CD1c-positive myeloid dendritic cell (primary cell): ENCODE measurements at regions not wholly inside any gene's neighbourhood (a gene's known extent, or its start where the extent isn't known, plus 50 kb on each side); places are given as distances from the start of the nearest gene placed in this dataset.

Source experiments
- DNase-seq: peaks from one replicate; pipeline ENCODE4 v3.0.0-alpha.2; 2016; ENCODE audit errors: extremely low spot score

DNA sequence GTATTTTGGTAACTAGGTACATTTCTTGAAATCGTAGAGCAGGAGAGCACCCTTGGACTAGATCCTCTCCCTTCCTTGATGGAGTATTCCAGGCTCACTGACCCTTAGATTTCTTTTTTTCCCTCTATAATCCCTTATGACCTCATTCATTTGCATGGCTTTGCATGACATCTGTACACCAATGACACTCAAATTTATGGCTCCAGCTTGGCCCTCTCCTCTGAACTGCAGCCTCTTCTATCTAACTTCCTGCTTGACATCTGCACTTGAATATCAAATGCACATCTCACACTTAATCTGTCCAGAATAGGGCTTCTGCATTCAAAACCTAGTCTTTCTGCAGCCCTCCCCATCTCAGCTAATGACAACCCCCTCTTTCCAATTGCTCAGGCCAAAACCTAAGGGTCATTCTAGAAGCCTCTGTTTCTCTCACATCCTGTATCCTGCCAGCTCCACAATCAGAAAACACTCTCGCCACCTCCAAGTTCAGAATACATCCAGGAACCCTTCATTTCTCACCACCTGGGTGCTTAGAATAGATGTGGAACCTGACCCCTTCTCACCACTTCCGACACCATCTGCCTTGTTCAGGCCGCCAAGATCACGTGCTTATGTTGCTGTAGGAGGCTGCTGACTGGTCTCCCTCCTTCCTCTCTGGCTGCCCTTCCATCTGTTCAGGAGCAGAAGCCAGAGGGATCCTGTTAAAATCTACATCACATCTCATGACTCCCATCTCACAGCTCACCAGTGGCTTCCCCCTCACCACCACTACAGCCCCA lies 138.9 kb upstream of the MTNR1B start:
- no peak for DNase-seq

GRCh38 chr11:92834296-92835020 lies 135.0 kb upstream of the MTNR1B start:
- no peak for DNase-seq

DNA sequence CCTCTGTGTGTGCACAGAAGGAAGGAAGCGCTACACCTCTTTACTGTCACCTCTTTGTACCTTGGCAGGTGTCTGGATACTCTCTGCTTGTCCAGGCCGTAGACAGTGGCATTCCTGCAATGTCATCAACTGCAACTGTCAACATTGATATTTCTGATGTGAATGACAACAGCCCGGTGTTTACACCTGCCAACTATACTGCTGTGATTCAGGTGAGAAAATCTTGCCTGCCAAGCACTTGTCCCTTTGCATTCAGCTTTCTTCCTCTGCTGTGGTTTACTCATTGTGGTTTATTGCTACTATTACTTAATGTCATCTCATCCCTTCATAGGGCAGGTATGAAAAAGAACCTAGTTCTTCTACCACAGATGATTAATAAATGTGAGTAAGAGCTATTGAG lies 131.9 kb upstream of the MTNR1B start:
- DNase-seq = no peak

DNA sequence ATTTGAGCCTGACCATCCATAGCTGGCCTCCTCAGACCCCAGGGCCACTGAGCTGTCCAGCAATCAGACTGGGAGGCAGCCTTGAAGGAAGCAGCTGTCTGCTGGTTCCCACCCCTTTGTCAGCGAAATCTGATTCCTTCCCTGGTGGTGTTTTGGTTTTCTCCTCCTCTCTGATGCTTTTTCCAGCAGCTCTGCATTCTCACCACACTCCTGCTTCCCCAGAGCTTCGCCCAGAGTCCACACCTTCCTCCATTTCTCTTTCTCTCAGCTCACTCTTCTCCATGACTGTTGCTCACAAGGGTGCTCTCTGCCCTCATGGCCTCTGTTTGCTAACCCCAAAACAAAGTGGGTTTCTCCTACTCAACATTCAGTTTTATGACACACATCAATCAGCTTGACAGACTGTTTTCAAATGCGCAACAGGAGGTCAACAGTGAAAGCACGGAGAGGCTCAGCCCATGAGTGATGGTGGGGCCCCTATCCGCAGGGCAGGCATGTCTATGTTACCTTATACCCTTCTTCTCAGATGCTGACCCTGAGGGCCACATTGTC lies 130.6 kb upstream of the MTNR1B start:
- DNase-seq = no peak

DNA sequence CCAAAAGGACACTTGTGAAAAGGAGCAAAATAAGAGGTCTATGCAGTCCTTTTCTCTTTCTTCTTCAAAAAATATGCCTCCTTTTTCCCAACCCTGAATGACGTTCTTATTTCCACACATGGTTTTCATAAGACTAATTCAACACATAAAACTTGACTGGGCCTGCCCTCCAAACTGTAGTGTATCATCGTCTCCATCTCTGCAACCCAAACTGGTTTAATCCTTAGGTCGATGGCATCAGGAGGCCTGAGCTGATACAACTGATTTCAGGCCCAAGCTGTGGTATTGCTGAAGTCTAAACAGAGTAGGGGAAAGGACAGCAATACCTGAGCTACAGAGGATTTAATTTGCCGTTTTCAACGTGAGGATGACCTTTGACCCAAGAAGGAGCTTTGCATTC lies 130.0 kb upstream of the MTNR1B start:
- no peak for DNase-seq

- DNase-seq = no peak
These were observed 127.7 kb upstream of the MTNR1B start for GRCh38 chr11:92841719-92842118.

DNA sequence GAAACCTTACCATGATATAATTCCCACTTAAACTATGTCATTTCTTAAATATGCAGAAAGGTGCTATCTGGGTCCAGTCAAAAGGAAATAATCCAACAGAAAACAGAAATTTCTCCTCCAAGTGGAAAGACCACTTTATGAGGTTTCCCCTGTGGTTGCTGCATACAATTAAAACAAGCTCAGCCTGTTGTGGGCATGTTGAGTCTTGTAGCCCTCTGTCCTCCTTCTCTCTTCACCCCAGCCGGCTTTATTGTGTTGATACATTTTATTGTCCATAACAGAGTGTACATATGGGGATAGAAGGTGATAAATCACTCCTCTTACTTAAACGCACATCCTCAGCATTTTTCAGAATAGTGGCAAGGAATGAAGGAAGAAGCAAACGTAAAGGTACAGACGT lies 126.0 kb upstream of the MTNR1B start:
- DNase-seq = no peak

DNA sequence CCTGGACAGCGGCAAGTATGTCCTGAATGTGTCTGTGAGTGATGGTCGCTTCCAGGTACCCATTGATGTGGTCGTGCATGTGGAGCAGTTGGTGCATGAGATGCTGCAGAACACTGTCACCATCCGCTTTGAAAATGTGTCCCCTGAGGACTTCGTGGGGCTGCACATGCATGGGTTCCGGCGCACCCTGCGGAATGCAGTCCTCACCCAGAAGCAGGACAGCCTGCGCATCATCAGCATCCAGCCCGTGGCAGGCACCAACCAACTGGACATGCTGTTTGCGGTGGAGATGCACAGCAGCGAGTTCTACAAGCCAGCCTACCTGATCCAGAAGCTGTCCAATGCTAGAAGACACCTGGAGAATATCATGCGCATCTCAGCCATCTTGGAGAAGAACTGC lies 125.3 kb upstream of the MTNR1B start:
- no peak for DNase-seq

GRCh38 chr11:92845390-92845789 lies 124.1 kb upstream of the MTNR1B start:
- DNase-seq = no peak

GRCh38 chr11:92845805-92846204 lies 123.6 kb upstream of the MTNR1B start:
- no peak for DNase-seq

- no peak for DNase-seq
These were observed 122.8 kb upstream of the MTNR1B start for GRCh38 chr11:92846491-92847125.

GRCh38 chr11:92848578-92848977 lies 120.9 kb upstream of the MTNR1B start:
- no peak for DNase-seq

- no peak for DNase-seq
These were observed 119.1 kb upstream of the MTNR1B start for GRCh38 chr11:92850296-92850826.

DNA sequence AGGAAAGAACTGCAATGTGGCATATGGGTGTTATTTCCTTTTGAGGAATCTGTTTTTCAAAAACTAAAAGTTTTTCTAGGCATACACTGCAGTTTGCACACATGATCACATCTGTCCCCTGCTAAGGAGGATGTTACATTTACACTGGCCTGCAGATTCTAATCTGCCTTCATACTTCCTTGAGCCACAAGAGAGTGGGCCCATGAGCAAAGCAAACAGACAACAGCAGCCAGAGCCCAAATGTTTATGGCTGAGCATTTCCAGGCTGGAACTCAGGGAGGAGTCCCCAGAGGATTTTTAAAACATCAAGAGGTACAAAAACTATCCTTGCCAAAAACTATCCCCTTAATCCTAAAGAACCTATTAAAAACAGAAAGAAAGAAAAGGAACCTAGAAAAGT lies 117.2 kb upstream of the MTNR1B start:
- no peak for DNase-seq

DNA sequence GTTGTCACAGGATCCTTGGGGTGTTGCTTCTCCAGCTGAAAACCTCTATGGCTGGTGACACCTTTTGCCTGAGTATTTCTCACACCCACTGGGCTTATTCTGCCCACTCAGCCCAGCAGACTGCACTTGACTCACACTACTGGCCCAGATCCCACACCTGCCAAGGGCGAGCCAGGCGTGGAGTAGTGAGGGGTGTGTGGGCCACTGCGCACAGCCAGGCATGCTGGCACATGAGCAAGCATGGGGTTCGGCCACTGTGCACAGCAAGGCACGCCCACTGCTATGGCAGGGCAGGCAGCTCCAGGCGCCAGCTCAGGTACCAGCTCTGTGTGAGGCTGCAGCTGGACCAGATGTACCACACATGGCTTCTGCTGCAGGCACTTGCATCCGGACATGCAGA lies 116.5 kb upstream of the MTNR1B start:
- no peak for DNase-seq

GRCh38 chr11:92854162-92854561 lies 115.3 kb upstream of the MTNR1B start:
- no peak for DNase-seq

GRCh38 chr11:92854952-92855351 lies 114.5 kb upstream of the MTNR1B start:
- DNase-seq = no peak

GRCh38 chr11:92855607-92856405 lies 113.6 kb upstream of the MTNR1B start:
- no peak for DNase-seq

- no peak for DNase-seq
These were observed 112.0 kb upstream of the MTNR1B start for GRCh38 chr11:92857407-92857806.

DNA sequence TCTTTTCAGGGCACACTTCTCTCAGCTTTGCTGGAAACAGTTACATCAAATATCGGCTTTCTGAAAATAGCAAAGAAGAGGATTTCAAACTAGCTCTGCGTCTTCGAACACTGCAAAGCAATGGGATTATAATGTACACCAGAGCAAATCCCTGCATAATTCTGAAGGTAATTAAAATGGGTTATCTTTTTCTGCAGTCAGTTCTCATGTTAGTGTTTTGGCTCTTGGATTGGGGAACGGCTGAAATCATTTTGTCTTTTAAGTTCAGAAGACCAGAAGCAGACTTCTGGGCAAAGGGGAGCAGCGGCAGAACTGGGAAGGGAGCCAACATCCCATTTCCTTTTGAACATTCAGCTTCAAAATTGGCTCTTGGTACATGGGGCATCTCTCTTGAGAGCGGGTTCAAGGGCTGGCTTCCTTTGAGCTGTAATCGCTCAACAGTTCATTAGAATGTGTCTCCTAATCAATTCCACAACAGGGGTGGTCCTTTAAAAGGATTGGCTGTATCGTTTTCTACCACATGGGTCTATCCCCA lies 110.2 kb upstream of the MTNR1B start:
- DNase-seq = no peak

DNA sequence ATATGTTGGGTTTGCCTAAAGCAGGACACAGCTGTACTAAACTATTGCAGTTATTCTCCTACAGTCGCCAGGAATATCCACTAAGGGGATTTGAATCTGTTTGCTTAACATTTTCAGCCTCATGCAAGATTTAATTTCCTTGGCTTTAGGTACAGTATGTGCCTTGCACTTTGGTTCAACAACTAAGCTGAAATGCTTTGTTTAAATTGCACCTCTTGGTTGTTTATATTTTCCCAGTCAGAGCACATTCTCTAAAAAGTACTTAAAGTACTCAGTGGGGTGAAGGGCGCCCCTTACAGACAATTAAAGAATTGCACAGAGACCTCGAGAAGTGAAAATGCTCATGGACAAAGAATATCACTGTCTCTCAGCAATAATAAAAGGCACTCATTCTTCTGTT lies 107.8 kb upstream of the MTNR1B start:
- no peak for DNase-seq
